Uterus (tissue), 3 donors: ENCODE measurements at regions not wholly inside any gene's neighbourhood (a gene's known extent, or its start where the extent isn't known, plus 50 kb on each side); places are given as distances from the start of the nearest gene placed in this dataset.

ENCODE experiments used
- DNase-seq, 2 donors: peaks; one replicate each; pipeline ENCODE4 v3.0.0-alpha.2; 2019 to 2020
- H3K27ac ChIP-seq, 2 donors: fragments of 200-600 bp; sonication (generic); 1 replicate in 1 of 2; 2 replicates in 1 of 2; pipeline ENCODE4 v1.5.1; 2016 to 2018
- H3K27me3 ChIP-seq, 2 donors: fragments of 200-600 bp; sonication (generic); one replicate each; pipeline ENCODE4 v1.5.1; 2018 to 2019; ENCODE audit warnings: control low read depth in 1 of 2
- H3K36me3 ChIP-seq, 2 donors: fragments of 200-600 bp; sonication (generic); one replicate each; pipeline ENCODE4 v1.5.1; 2019; ENCODE audit warnings: control low read depth in 1 of 2
- H3K4me1 ChIP-seq, 2 donors: fragments of 200-600 bp; sonication (generic); one replicate each; pipeline ENCODE4 v1.5.1; 2018 to 2019; ENCODE audit warnings: control low read depth in 1 of 2
- H3K4me3 ChIP-seq, 2 donors: fragments of 200-600 bp; sonication (generic); 1 replicate in 1 of 2; 2 replicates in 1 of 2; pipeline ENCODE4 v1.5.1; 2018 to 2019; ENCODE audit warnings: mild to moderate bottlenecking in 1 of 2
- H3K9me3 ChIP-seq, 2 donors: fragments of 200-600 bp; sonication (generic); one replicate each; pipeline ENCODE4 v1.5.1; 2019; ENCODE audit warnings: control low read depth in 1 of 2
- POLR2A ChIP-seq, 2 donors: fragments of 450-650 bp; IDR thresholded peaks; one replicate each; pipeline ENCODE4 v1.6.1; 2016; ENCODE audit warnings: antibody characterized with exemption in 2 of 2, mild to moderate bottlenecking in 1 of 2, moderate library complexity in 1 of 2
- intact Hi-C: fragments of 100-400 bp; cut with DNase I; formaldehyde crosslinking; loops from one replicate; pipeline ENCODE4 v1.15.1; 2023; ENCODE audit warnings: low total_unique reads
- TF ChIP-seq, protein P1 (sequence below), 4 experiments: fragments of 200-600 bp in 2 of 4; fragments of 450-650 bp in 2 of 4; sonication (generic) in 2 of 4; IDR thresholded peaks; one replicate each; pipeline ENCODE4 v1.5.1; 2016 to 2019; ENCODE audit warnings: antibody characterized with exemption in 4 of 4, mild to moderate bottlenecking in 2 of 4, moderate library complexity in 1 of 4
- donor health status: DM: yes; HTN: yes; CAD: no.

DNA sequence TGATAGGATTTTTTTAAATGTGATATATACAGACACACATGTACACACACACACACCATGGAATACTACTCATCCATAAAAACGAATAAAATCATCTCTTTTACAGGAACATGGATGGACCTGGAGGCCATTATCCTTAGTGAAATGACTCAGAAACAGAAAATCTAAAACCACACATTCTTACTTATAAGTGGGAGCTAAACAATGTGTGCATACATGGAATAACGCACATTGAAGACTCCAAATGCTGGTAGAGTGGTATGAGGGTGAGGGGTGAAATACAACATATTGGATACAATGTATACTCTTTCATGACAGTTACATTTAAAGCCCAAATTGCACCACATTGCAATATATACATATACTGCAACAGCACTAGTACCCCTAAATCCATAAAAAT is 120.2 kb upstream of the ADGRL3 start:
- no peaks in the 10 kb centered on the region for H3K9me3 ChIP-seq
- no peak for TF ChIP-seq POLR2A (IDR thresholded peaks at IDR 0.05)
- TF ChIP-seq, protein P1, sequence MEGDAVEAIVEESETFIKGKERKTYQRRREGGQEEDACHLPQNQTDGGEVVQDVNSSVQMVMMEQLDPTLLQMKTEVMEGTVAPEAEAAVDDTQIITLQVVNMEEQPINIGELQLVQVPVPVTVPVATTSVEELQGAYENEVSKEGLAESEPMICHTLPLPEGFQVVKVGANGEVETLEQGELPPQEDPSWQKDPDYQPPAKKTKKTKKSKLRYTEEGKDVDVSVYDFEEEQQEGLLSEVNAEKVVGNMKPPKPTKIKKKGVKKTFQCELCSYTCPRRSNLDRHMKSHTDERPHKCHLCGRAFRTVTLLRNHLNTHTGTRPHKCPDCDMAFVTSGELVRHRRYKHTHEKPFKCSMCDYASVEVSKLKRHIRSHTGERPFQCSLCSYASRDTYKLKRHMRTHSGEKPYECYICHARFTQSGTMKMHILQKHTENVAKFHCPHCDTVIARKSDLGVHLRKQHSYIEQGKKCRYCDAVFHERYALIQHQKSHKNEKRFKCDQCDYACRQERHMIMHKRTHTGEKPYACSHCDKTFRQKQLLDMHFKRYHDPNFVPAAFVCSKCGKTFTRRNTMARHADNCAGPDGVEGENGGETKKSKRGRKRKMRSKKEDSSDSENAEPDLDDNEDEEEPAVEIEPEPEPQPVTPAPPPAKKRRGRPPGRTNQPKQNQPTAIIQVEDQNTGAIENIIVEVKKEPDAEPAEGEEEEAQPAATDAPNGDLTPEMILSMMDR (IDR thresholded peaks at IDR 0.05) = no peak
- DNase-seq = no peak
- H3K4me3 ChIP-seq = no peak overlapping the region
- intact Hi-C loops = no loop called here
- H3K4me1 ChIP-seq = no peaks in the 10 kb centered on the region
- no peaks in the 10 kb centered on the region for H3K27me3 ChIP-seq
- no peak overlapping the region for H3K27ac ChIP-seq
- no peaks in the 10 kb centered on the region for H3K36me3 ChIP-seq

DNA sequence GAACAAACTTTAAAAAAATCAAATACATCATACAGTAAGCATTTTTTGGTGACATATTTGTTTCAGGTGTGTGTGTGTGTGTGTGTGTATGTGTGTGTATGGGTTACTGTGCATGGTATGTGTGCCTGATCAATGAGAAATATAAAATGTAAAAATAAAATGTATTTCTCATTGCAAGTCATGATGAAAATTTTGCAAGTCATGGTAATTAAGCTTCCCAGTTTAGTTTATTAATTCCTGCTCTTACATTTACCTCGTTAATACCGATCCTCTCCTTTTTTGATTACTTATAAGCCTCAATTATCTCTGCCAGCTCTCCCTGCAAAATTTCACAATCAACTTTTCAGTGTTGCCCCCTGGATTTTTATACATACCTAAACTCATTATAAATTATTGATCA is 114.6 kb upstream of the ADGRL3 start:
- Histone ChIP-seq H3K36me3 (no peaks in the 10 kb centered on the region), H3K4me3 (no peak overlapping the region), H3K9me3 (no peaks in the 10 kb centered on the region), H3K27me3 (no peaks in the 10 kb centered on the region), H3K4me1 (no peaks in the 10 kb centered on the region), H3K27ac (no peak overlapping the region)
- TF ChIP-seq POLR2A (IDR thresholded peaks at IDR 0.05) = no peak
- TF ChIP-seq, protein P1 (IDR thresholded peaks at IDR 0.05) = no peak
- no peak for DNase-seq
- intact Hi-C loops = no loop called here

DNA sequence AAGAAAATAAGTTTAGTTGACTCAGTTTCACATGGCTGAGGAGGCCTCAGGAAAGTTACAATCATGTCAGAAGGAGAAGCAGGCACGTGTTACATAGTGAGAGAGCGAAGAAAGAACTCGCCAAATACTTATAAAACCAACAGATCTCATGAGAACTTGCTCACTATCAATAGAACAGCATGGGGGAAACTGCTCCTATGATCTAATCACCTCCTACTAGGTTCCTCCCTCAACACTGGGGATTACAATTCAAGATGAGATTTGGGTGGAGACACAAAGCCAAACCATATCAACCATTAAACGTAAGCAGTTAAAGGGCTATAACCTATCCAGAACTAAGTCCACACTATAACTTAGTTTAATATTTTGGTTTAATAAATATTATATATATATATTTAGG is 113.8 kb upstream of the ADGRL3 start:
- no peaks in the 10 kb centered on the region for H3K9me3 ChIP-seq
- no peaks in the 10 kb centered on the region for H3K36me3 ChIP-seq
- H3K27ac ChIP-seq = no peak overlapping the region
- H3K4me1 ChIP-seq = no peaks in the 10 kb centered on the region
- no peaks in the 10 kb centered on the region for H3K27me3 ChIP-seq
- intact Hi-C loops = no loop called here
- H3K4me3 ChIP-seq = no peak overlapping the region
- DNase-seq = no peak
- TF ChIP-seq, protein P1 (IDR thresholded peaks at IDR 0.05) = no peak
- no peak for TF ChIP-seq POLR2A (IDR thresholded peaks at IDR 0.05)

DNA sequence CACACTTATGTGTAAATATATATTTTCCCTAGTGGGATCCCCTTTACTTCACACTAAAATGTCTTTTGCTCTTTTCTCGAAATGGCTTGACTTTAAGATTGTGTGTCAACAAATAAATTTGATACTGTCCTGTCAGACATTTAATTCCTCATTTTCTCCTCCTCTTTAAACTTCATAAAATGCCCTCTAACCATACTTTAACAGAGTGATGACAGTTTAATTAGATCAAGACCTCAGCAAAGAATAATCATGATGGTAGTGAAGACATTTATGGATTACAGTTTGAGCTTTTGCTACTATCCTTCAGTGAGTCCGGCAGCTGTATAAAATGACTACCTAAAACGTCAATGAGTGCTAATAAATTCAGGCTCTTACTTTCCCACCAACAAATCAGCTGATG is 113.1 kb upstream of the ADGRL3 start:
- Histone ChIP-seq H3K36me3 (no peaks in the 10 kb centered on the region), H3K27ac (no peak overlapping the region), H3K27me3 (no peaks in the 10 kb centered on the region), H3K4me1 (no peaks in the 10 kb centered on the region), H3K4me3 (no peak overlapping the region), H3K9me3 (no peaks in the 10 kb centered on the region)
- TF ChIP-seq, protein P1 (IDR thresholded peaks at IDR 0.05) = no peak
- TF ChIP-seq POLR2A (IDR thresholded peaks at IDR 0.05) = no peak
- DNase-seq = no peak
- intact Hi-C loops = no loop called here

DNA sequence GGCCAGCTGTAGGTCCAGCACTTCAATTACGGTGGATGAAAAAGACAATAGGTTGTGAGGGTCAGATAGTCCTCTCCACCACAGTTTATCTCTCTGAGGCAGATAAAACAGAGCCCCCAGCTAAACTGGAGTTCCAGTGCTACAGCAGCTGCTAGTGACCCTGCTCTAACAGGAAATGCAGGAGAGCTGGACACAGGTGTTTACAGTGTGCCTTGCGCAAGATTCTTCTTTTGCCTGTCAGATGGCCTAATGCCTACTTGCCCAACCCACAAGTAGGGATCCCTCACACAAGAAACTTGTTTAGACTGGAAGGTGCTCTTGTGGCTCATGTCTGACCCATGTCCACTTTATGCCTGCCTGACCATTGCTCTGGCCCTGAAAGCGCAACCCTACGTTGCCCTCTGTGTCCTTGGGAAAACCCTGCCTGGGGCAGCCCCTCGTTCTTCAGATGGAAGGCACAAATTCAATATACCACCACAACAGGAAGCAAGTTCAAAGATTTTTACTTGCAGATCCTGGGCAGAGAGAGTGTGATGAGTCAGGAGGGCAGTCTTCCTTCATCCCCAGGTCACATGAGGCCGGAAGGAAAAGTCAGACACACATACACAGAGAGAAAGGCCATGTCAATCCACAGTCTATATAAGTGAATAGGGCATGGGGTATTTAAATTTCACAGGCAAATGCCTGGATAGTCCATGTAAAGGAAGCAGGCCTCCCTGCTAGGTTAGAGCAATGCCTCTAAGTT is 105.1 kb upstream of the ADGRL3 start:
- intact Hi-C loops = no loop called here
- H3K36me3 ChIP-seq = no peaks in the 10 kb centered on the region
- no peak overlapping the region for H3K27ac ChIP-seq
- H3K4me1 ChIP-seq = no peaks in the 10 kb centered on the region
- TF ChIP-seq, protein P1 (IDR thresholded peaks at IDR 0.05) = no peak
- TF ChIP-seq POLR2A (IDR thresholded peaks at IDR 0.05) = no peak
- no peaks in the 10 kb centered on the region for H3K9me3 ChIP-seq
- no peak overlapping the region for H3K4me3 ChIP-seq
- no peak for DNase-seq
- H3K27me3 ChIP-seq = no peaks in the 10 kb centered on the region
